ENCODE measurements at regions not wholly inside any gene's neighbourhood (a gene's known extent, or its start where the extent isn't known, plus 50 kb on each side); places are given as distances from the start of the nearest gene placed in this dataset.

GRCh38 chr9:85884256-85884655 is 56.7 kb upstream of the NAA35 start:
- DNase-seq = no peak

GRCh38 chr9:85890962-85891361 is 50.0 kb upstream of the NAA35 start:
- no peak for DNase-seq
